Esophagus squamous epithelium (tissue), 4 donors: ENCODE measurements at regions not wholly inside any gene's neighbourhood (a gene's known extent, or its start where the extent isn't known, plus 50 kb on each side); places are given as distances from the start of the nearest gene placed in this dataset.

Experiments
- CTCF ChIP-seq, 6 experiments: fragments of 450-650 bp in 4 of 6; fragments of 200-600 bp in 2 of 6; sonication (generic) in 2 of 6; IDR thresholded peaks; one replicate each; pipeline ENCODE4 v1.5.1; 2016 to 2019; ENCODE audit warnings: antibody characterized with exemption in 6 of 6, mild to moderate bottlenecking in 4 of 6, moderate library complexity in 4 of 6
- POLR2A ChIP-seq, 4 donors: fragments of 450-650 bp; IDR thresholded peaks; one replicate each; pipeline ENCODE4 v1.6.1; 2017; ENCODE audit warnings: antibody characterized with exemption in 4 of 4, mild to moderate bottlenecking in 4 of 4, moderate library complexity in 3 of 4

- peak in 1 of 6 experiments; percentile 43 for TF ChIP-seq CTCF (IDR thresholded peaks at IDR 0.05)
- no peak for TF ChIP-seq POLR2A (IDR thresholded peaks at IDR 0.05)
Observed at GRCh38 chr2:168348076-168348475, 100.7 kb upstream of the STK39 start.
